Cerebellar cortex (tissue), 1 donor: ENCODE measurements at regions not wholly inside any gene's neighbourhood (a gene's known extent, or its start where the extent isn't known, plus 50 kb on each side); places are given as distances from the start of the nearest gene placed in this dataset.
"Not testable (repeated sequence)": the region's sequence is repeated elsewhere in the genome, so short reads cannot be mapped to it uniquely, and the experiment has no call there.

Experiments used
- DNase-seq: peaks from one replicate; pipeline ENCODE4 v3.0.0-alpha.2; 2015; ENCODE audit warnings: low spot score

- no peak for DNase-seq
These were observed 2313.8 kb downstream of the ARAP2 start for GRCh38 chr4:33930497-33930896.

- DNase-seq, result no peak
These were observed 2313.3 kb downstream of the ARAP2 start for GRCh38 chr4:33931026-33931425.

GRCh38 chr4:33940281-33940680 is 2304.0 kb downstream of the ARAP2 start:
- no peak for DNase-seq

GRCh38 chr4:33941854-33942253 is 2302.5 kb downstream of the ARAP2 start:
- no peak for DNase-seq

GRCh38 chr4:33948921-33949320 is 2295.4 kb downstream of the ARAP2 start:
- DNase-seq, result no peak

- DNase-seq, result not testable (repeated sequence)
These were observed 2290.5 kb downstream of the ARAP2 start for GRCh38 chr4:33953848-33954247.

- DNase-seq, result no peak
These were observed 2289.6 kb downstream of the ARAP2 start for GRCh38 chr4:33954759-33955158.

- no peak for DNase-seq
These were observed 2284.8 kb downstream of the ARAP2 start for GRCh38 chr4:33959519-33959918.

- no peak for DNase-seq
These were observed 2282.6 kb downstream of the ARAP2 start for GRCh38 chr4:33961761-33962160.

GRCh38 chr4:33966808-33967207 is 2277.5 kb downstream of the ARAP2 start:
- DNase-seq, result no peak

- DNase-seq, result no peak
These were observed 2270.0 kb downstream of the ARAP2 start for GRCh38 chr4:33974270-33974669.

GRCh38 chr4:33975995-33976394 is 2268.3 kb downstream of the ARAP2 start:
- no peak for DNase-seq

GRCh38 chr4:33979781-33980180 is 2264.5 kb downstream of the ARAP2 start:
- not testable (repeated sequence) for DNase-seq

GRCh38 chr4:33980361-33980760 is 2264.0 kb downstream of the ARAP2 start:
- no peak for DNase-seq

- DNase-seq, result no peak
These were observed 2254.4 kb downstream of the ARAP2 start for GRCh38 chr4:33989820-33990443.

- no peak for DNase-seq
These were observed 2248.1 kb downstream of the ARAP2 start for GRCh38 chr4:33996075-33996718.

GRCh38 chr4:33998291-33998690 is 2246.0 kb downstream of the ARAP2 start:
- DNase-seq, result no peak

- DNase-seq, result no peak
These were observed 2244.0 kb downstream of the ARAP2 start for GRCh38 chr4:34000356-34000755.

- not testable (repeated sequence) for DNase-seq
These were observed 2237.8 kb downstream of the ARAP2 start for GRCh38 chr4:34006540-34006939.

GRCh38 chr4:34009951-34010350 is 2234.4 kb downstream of the ARAP2 start:
- DNase-seq, result no peak

- no peak for DNase-seq
These were observed 2233.4 kb downstream of the ARAP2 start for GRCh38 chr4:34010751-34011519.

GRCh38 chr4:34035225-34035624 is 2209.1 kb downstream of the ARAP2 start:
- DNase-seq, result no peak

- DNase-seq, result no peak
These were observed 2207.0 kb downstream of the ARAP2 start for GRCh38 chr4:34037280-34037679.
